Fibroblast of lung (primary cell): ENCODE measurements at regions not wholly inside any gene's neighbourhood (a gene's known extent, or its start where the extent isn't known, plus 50 kb on each side); places are given as distances from the start of the nearest gene placed in this dataset.
A peak's percentile ranks its signal among the peaks of the same experiment; 100 is the strongest.

Experiments
- DNase-seq, 2 donors: peaks; one replicate each; pipeline versions ENCODE4 v3.0.0 to v3.0.0-alpha.2; 2010; ENCODE audit warnings: low read depth in 2 of 2
- H2AFZ ChIP-seq: 2 replicates; pipeline ENCODE4 v1.5.1; 2012; ENCODE audit warnings: low read length, control low read depth, inconsistent platforms
- H3K27ac ChIP-seq: 2 replicates; pipeline ENCODE4 v1.5.1; 2011; ENCODE audit warnings: low read length, control low read depth; ENCODE audit not compliant: insufficient read depth
- H3K27me3 ChIP-seq: 2 replicates; pipeline ENCODE4 v1.5.1; 2011; ENCODE audit warnings: mild to moderate bottlenecking, low read length; ENCODE audit not compliant: control insufficient read depth, insufficient read depth
- H3K36me3 ChIP-seq: 2 replicates; pipeline ENCODE4 v1.5.1; 2011; ENCODE audit warnings: low read length; ENCODE audit not compliant: control insufficient read depth, insufficient read depth
- H3K4me1 ChIP-seq: 2 replicates; pipeline ENCODE4 v1.5.1; 2011; ENCODE audit warnings: low read length; ENCODE audit not compliant: control insufficient read depth, insufficient read depth; ENCODE audit errors: extremely low read depth
- H3K4me2 ChIP-seq: 2 replicates; pipeline ENCODE4 v1.5.1; 2011; ENCODE audit warnings: low read length, control low read depth; ENCODE audit not compliant: insufficient read depth; ENCODE audit errors: extremely low read depth
- H3K4me3 ChIP-seq, 4 experiments: fragments of 200-600 bp in 1 of 4; sonication (generic) in 1 of 4; replicated peaks in 1 of 4; 2 replicates each; pipeline ENCODE4 v1.5.1; 2011 to 2016; ENCODE audit warnings: low read length in 4 of 4, low read depth in 3 of 4, mild to moderate bottlenecking in 3 of 4, control low read depth in 2 of 4, inconsistent platforms in 1 of 4, mixed read lengths in 1 of 4; ENCODE audit not compliant: insufficient read depth in 1 of 4; ENCODE audit errors: control extremely low read depth in 1 of 4
- H3K79me2 ChIP-seq: 2 replicates; pipeline ENCODE4 v1.5.1; 2012; ENCODE audit warnings: mild to moderate bottlenecking, low read length, inconsistent platforms; ENCODE audit not compliant: control insufficient read depth, insufficient read depth
- H3K9ac ChIP-seq: 2 replicates; pipeline ENCODE4 v1.5.1; 2011; ENCODE audit warnings: mild to moderate bottlenecking, low read length, control low read depth; ENCODE audit not compliant: insufficient read depth
- H3K9me3 ChIP-seq: 2 replicates; pipeline ENCODE4 v1.5.1; 2012; ENCODE audit warnings: low read depth, low read length; ENCODE audit not compliant: control insufficient read depth, insufficient read depth
- H4K20me1 ChIP-seq: 2 replicates; pipeline ENCODE4 v1.5.1; 2011; ENCODE audit warnings: low read length; ENCODE audit not compliant: control insufficient read depth, insufficient read depth; ENCODE audit errors: extremely low read depth
- CTCF ChIP-seq, 2 donors: IDR thresholded peaks in 1 of 2; conservative IDR thresholded peaks in 1 of 2; 1 replicate in 1 of 2; 2 replicates in 1 of 2; pipeline ENCODE4 v1.5.1; 2011 to 2012; ENCODE audit warnings: low read length in 2 of 2, control low read depth in 1 of 2, inconsistent platforms in 1 of 2, low read depth in 1 of 2, mild to moderate bottlenecking in 1 of 2
- EZH2 ChIP-seq: IDR thresholded peaks from 2 replicates; pipeline ENCODE4 v1.5.1; 2012; ENCODE audit warnings: low read length, control low read depth, mild to moderate bottlenecking; ENCODE audit errors: missing control alignments

GRCh38 chr6:11317885-11318771, 85.7 kb upstream of the NEDD9 start:
- no peak overlapping the region for H2AFZ ChIP-seq

GRCh38 chr6:11315743-11316437, 83.4 kb upstream of the NEDD9 start:
- H3K36me3 ChIP-seq = no peaks in the 10 kb centered on the region
- peaks cover 18% of the 10 kb centered on the region for H3K4me1 ChIP-seq
- TF ChIP-seq EZH2 = no peak
- peak overlapping the region; percentile 22 for H3K27ac ChIP-seq
- no peak overlapping the region for H3K4me3 ChIP-seq
- H3K9me3 ChIP-seq = no peaks in the 10 kb centered on the region
- DNase-seq = peak; percentile 86 to 97
- H3K27me3 ChIP-seq = no peaks in the 10 kb centered on the region
- no peaks in the 10 kb centered on the region for H3K79me2 ChIP-seq
- H4K20me1 ChIP-seq = no peaks in the 10 kb centered on the region
- no peak overlapping the region for H3K9ac ChIP-seq
- H3K4me2 ChIP-seq = peak overlapping the region; percentile 26
- no peak overlapping the region for H2AFZ ChIP-seq

More at GRCh38 chr6:11317885-11318771, 85.7 kb upstream of the NEDD9 start:
- no peaks in the 10 kb centered on the region for H3K9me3 ChIP-seq
- peak; percentile 91 to 99 for DNase-seq
- H3K36me3 ChIP-seq = no peaks in the 10 kb centered on the region
- peak overlapping the region; percentile 63 for H3K4me2 ChIP-seq
- H3K9ac ChIP-seq = no peak overlapping the region
- no peaks in the 10 kb centered on the region for H4K20me1 ChIP-seq
- H3K27ac ChIP-seq = peak overlapping the region; percentile 57
- no peaks in the 10 kb centered on the region for H3K27me3 ChIP-seq
- no peaks in the 10 kb centered on the region for H3K79me2 ChIP-seq
- H3K4me3 ChIP-seq = no peak overlapping the region
- TF ChIP-seq CTCF (conservative IDR thresholded peaks at IDR 0.05 in 1 of 2, IDR thresholded peaks at IDR 0.05 in 1 of 2; ENCODE audit: low read depth in 1 of 2, low read length in 2 of 2) (no peak), EZH2 (no peak)
- peaks cover 18% of the 10 kb centered on the region for H3K4me1 ChIP-seq

- H3K79me2 ChIP-seq = no peaks in the 10 kb centered on the region
- H3K9ac ChIP-seq = no peak overlapping the region
- no peak for TF ChIP-seq EZH2
- TF ChIP-seq CTCF (conservative IDR thresholded peaks at IDR 0.05 in 1 of 2, IDR thresholded peaks at IDR 0.05 in 1 of 2; ENCODE audit: low read depth in 1 of 2, low read length in 2 of 2) = no peak
- no peaks in the 10 kb centered on the region for H3K9me3 ChIP-seq
- no peak overlapping the region for H2AFZ ChIP-seq
- H3K4me3 ChIP-seq = no peak overlapping the region
- peaks cover 12% of the 10 kb centered on the region for H3K4me1 ChIP-seq
- DNase-seq = no peak
- no peaks in the 10 kb centered on the region for H3K27me3 ChIP-seq
- H3K4me2 ChIP-seq = no peak overlapping the region
- no peak overlapping the region for H3K27ac ChIP-seq
- no peaks in the 10 kb centered on the region for H4K20me1 ChIP-seq
- no peaks in the 10 kb centered on the region for H3K36me3 ChIP-seq
Observed at GRCh38 chr6:11313207-11313606, 80.7 kb upstream of the NEDD9 start.
